ENCODE measurements at regions not wholly inside any gene's neighbourhood (a gene's known extent, or its start where the extent isn't known, plus 50 kb on each side); places are given as distances from the start of the nearest gene placed in this dataset.

- TF ChIP-seq POLR2A (IDR thresholded peaks at IDR 0.05; ENCODE audit: low read depth, low read length) = no peak
- TF ChIP-seq CTCF (IDR thresholded peaks at IDR 0.05; ENCODE audit: extremely low read depth in 1 of 2, insufficient read depth in 1 of 2, low read depth in 1 of 2, low read length in 2 of 2) = no peak
- no peak for TF ChIP-seq POLR2AphosphoS5 (IDR thresholded peaks at IDR 0.05; ENCODE audit: insufficient read depth, low read depth, low read length)
- TF ChIP-seq EZH2 (IDR thresholded peaks at IDR 0.05; ENCODE audit: borderline replicate concordance, low read depth, low read length, severe bottlenecking) = no peak
- TF ChIP-seq MYC (IDR thresholded peaks at IDR 0.05; ENCODE audit: low read depth, low read length) = no peak
- TF ChIP-seq MAX (IDR thresholded peaks at IDR 0.05; ENCODE audit: insufficient read depth, insufficient read length) = no peak
- TF ChIP-seq FOS (IDR thresholded peaks at IDR 0.05; ENCODE audit: borderline replicate concordance, insufficient read depth, low read length) = no peak
- TF ChIP-seq GATA2 (IDR thresholded peaks at IDR 0.05; ENCODE audit: insufficient read depth, insufficient read length, low read depth, low read length) = no peak
- no peak for TF ChIP-seq JUN (IDR thresholded peaks at IDR 0.05; ENCODE audit: borderline replicate concordance, insufficient read depth, insufficient read length, low read depth)
These were observed 784.9 kb upstream of the LRRC4C start for GRCh38 chr11:42244376-42244775.

All from endothelial cell of umbilical vein (primary cell).